Fibroblast of skin of left biceps (primary cell): ENCODE measurements at regions not wholly inside any gene's neighbourhood (a gene's known extent, or its start where the extent isn't known, plus 50 kb on each side); places are given as distances from the start of the nearest gene placed in this dataset.

ENCODE experiments used
- DNase-seq, 2 experiments: peaks; one replicate each; pipeline ENCODE4 v3.0.0-alpha.2; 2013; ENCODE audit warnings: low read depth in 2 of 2

GRCh38 chr18:22254088-22254487 is 84.7 kb downstream of the GATA6 start:
- no peak for DNase-seq

GRCh38 chr18:22253676-22254075 is 84.3 kb downstream of the GATA6 start:
- DNase-seq: no peak

GRCh38 chr18:22253156-22253555 is 83.8 kb downstream of the GATA6 start:
- DNase-seq: no peak
